Liver (tissue), 8 donors: ENCODE measurements at regions not wholly inside any gene's neighbourhood (a gene's known extent, or its start where the extent isn't known, plus 50 kb on each side); places are given as distances from the start of the nearest gene placed in this dataset.

Source experiments
- DNase-seq: peaks from one replicate; pipeline ENCODE4 v3.0.0-alpha.2; 2017; ENCODE audit warnings: low spot score
- H3K27ac ChIP-seq, 2 donors: one replicate each; pipeline ENCODE4 v1.7.0; 2013; ENCODE audit warnings: inconsistent platforms in 2 of 2, low read length in 2 of 2, control low read depth in 1 of 2, low read depth in 1 of 2, mild to moderate bottlenecking in 1 of 2
- H3K27me3 ChIP-seq, 4 donors: one replicate each; pipeline versions ENCODE4 v1.6.1 to v1.7.0; 2013; ENCODE audit warnings: low read length in 3 of 4, inconsistent platforms in 1 of 4, mild to moderate bottlenecking in 1 of 4, moderate library complexity in 1 of 4; ENCODE audit not compliant: control insufficient read depth in 4 of 4, insufficient read depth in 4 of 4
- H3K36me3 ChIP-seq, 4 donors: one replicate each; pipeline versions ENCODE4 v1.6.1 to v1.7.0; 2013; ENCODE audit warnings: low read length in 3 of 4, mild to moderate bottlenecking in 3 of 4, low read depth in 1 of 4, moderate library complexity in 1 of 4; ENCODE audit not compliant: control insufficient read depth in 4 of 4, insufficient read depth in 3 of 4
- H3K4me1 ChIP-seq, 4 donors: one replicate each; pipeline versions ENCODE4 v1.6.1 to v1.7.0; 2013; ENCODE audit warnings: low read length in 3 of 4, mild to moderate bottlenecking in 3 of 4, moderate library complexity in 1 of 4; ENCODE audit not compliant: control insufficient read depth in 4 of 4, insufficient read depth in 4 of 4
- H3K4me3 ChIP-seq, 3 donors: one replicate each; pipeline versions ENCODE4 v1.6.1 to v1.7.0; 2013; ENCODE audit warnings: low read length in 3 of 3, control low read depth in 1 of 3, low read depth in 1 of 3, mild to moderate bottlenecking in 1 of 3
- H3K9ac ChIP-seq, 2 donors: one replicate each; pipeline ENCODE4 v1.7.0; 2013; ENCODE audit warnings: low read length in 2 of 2, mild to moderate bottlenecking in 2 of 2, moderate library complexity in 2 of 2, control low read depth in 1 of 2, low read depth in 1 of 2
- H3K9me3 ChIP-seq, 4 donors: one replicate each; pipeline versions ENCODE4 v1.6.1 to v1.7.0; 2013; ENCODE audit warnings: low read length in 3 of 4; ENCODE audit not compliant: control insufficient read depth in 4 of 4
- EGR1 ChIP-seq, 2 donors: IDR thresholded peaks; 2 replicates each; pipeline ENCODE4 v1.6.1; 2016 to 2018; ENCODE audit warnings: antibody characterized with exemption in 2 of 2, low read depth in 2 of 2
- FOXA1 ChIP-seq: IDR thresholded peaks from 2 replicates; pipeline ENCODE4 v1.6.1; 2016; ENCODE audit warnings: antibody characterized with exemption
- FOXA2 ChIP-seq: IDR thresholded peaks from 2 replicates; pipeline ENCODE4 v1.6.1; 2016; ENCODE audit warnings: antibody characterized with exemption
- GABPA ChIP-seq, 2 donors: IDR thresholded peaks in 1 of 2; conservative IDR thresholded peaks in 1 of 2; 2 replicates each; pipeline ENCODE4 v1.6.1; 2016; ENCODE audit warnings: antibody characterized with exemption in 2 of 2, mild to moderate bottlenecking in 1 of 2, moderate library complexity in 1 of 2
- HNF4A ChIP-seq, 2 donors: conservative IDR thresholded peaks; 2 replicates each; pipeline ENCODE4 v1.6.1; 2016; ENCODE audit warnings: antibody characterized with exemption in 2 of 2, mild to moderate bottlenecking in 2 of 2
- HNF4G ChIP-seq: IDR thresholded peaks from 2 replicates; pipeline ENCODE4 v1.6.1; 2016; ENCODE audit warnings: antibody characterized with exemption
- JUND ChIP-seq, 2 donors: IDR thresholded peaks; 2 replicates each; pipeline ENCODE4 v1.6.1; 2016; ENCODE audit warnings: antibody characterized with exemption in 2 of 2
- NR2F2 ChIP-seq: IDR thresholded peaks from 2 replicates; pipeline ENCODE4 v1.6.1; 2016; ENCODE audit warnings: antibody characterized with exemption
- RAD21 ChIP-seq, 2 donors: IDR thresholded peaks; 2 replicates each; pipeline ENCODE4 v1.6.1; 2016; ENCODE audit warnings: antibody characterized with exemption in 2 of 2, mild to moderate bottlenecking in 2 of 2
- SP1 ChIP-seq: IDR thresholded peaks from 2 replicates; pipeline ENCODE4 v1.6.1; 2018; ENCODE audit warnings: antibody characterized with exemption, mild to moderate bottlenecking
- TAF1 ChIP-seq: conservative IDR thresholded peaks from 2 replicates; pipeline ENCODE4 v1.6.1; 2016; ENCODE audit warnings: antibody characterized with exemption, mild to moderate bottlenecking
- YY1 ChIP-seq: IDR thresholded peaks from 2 replicates; pipeline ENCODE4 v1.6.1; 2016; ENCODE audit warnings: antibody characterized with exemption, mild to moderate bottlenecking
- WGBS: extraction: QIAGEN DNeasy Blood & Tissue Kit; methylation state at CpG from one replicate; pipeline ENCODE4 v1.1.7; 2013; 5-methylcytosine and 5-hydroxymethylcytosine counted together
- TF ChIP-seq, protein P1 (sequence below): IDR thresholded peaks from 2 replicates; pipeline ENCODE4 v1.6.1; 2016; ENCODE audit warnings: antibody characterized with exemption
- TF ChIP-seq, protein P2 (sequence below): IDR thresholded peaks from 2 replicates; pipeline ENCODE4 v1.6.1; 2016; ENCODE audit warnings: antibody characterized with exemption
- TF ChIP-seq, protein P3 (sequence below): IDR thresholded peaks from 2 replicates; pipeline ENCODE4 v1.6.1; 2016; ENCODE audit warnings: antibody characterized with exemption, mild to moderate bottlenecking
- TF ChIP-seq, protein P4 (sequence below): IDR thresholded peaks from 2 replicates; pipeline ENCODE4 v1.6.1; 2016; ENCODE audit warnings: antibody characterized with exemption
- TF ChIP-seq, protein P5 (sequence below): fragments of 150-350 bp; IDR thresholded peaks from 2 replicates; pipeline ENCODE4 v1.5.1; 2017; ENCODE audit warnings: improper control_type of control experiment, low read depth, low read length; ENCODE audit not compliant: missing input control
- donor health status: healthy.
- donor health status: healthy.
- donor health status: healthy.
- donor health status: healthy.
- donor health status: healthy.

DNA sequence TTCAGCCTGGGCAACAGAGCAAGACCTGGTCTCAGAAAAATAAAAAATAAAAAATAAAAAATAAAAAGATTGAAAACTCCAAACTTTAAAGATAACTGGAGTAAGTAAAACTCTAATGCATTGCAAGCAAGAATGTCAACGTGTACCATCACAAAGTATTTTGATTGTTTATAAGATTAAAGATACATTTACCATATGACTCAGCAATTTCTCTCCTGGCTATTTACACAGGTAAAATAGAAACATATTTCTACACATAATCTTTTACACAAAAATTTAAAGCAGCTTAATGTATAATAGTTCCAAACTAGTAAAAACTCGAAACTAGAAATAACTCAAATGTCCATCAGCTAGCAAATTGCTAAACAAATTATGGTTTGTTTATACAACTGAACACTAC lies 456.1 kb upstream of the RGS18 start:
- Histone ChIP-seq H3K4me3 (no peak overlapping the region), H3K9me3 (no peaks in the 10 kb centered on the region), H3K4me1 (no peaks in the 10 kb centered on the region), H3K27me3 (no peaks in the 10 kb centered on the region), H3K36me3 (no peaks in the 10 kb centered on the region), H3K9ac (no peak overlapping the region), H3K27ac (no peak overlapping the region)
- no peak for DNase-seq
- WGBS = 63% methylated on average over 2 of the region's 2 CpGs
- no peak for TF ChIP-seq GABPA (IDR thresholded peaks at IDR 0.05 in 1 of 2, conservative IDR thresholded peaks at IDR 0.05 in 1 of 2)
- TF ChIP-seq SP1 = no peak
- TF ChIP-seq HNF4G = no peak
- no peak for TF ChIP-seq HNF4A (conservative IDR thresholded peaks at IDR 0.05)
- TF ChIP-seq, protein P1, sequence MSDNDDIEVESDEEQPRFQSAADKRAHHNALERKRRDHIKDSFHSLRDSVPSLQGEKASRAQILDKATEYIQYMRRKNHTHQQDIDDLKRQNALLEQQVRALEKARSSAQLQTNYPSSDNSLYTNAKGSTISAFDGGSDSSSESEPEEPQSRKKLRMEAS = no peak
- no peak for TF ChIP-seq FOXA2
- TF ChIP-seq, protein P2, sequence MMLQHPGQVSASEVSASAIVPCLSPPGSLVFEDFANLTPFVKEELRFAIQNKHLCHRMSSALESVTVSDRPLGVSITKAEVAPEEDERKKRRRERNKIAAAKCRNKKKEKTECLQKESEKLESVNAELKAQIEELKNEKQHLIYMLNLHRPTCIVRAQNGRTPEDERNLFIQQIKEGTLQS = no peak
- TF ChIP-seq NR2F2 = no peak

DNA sequence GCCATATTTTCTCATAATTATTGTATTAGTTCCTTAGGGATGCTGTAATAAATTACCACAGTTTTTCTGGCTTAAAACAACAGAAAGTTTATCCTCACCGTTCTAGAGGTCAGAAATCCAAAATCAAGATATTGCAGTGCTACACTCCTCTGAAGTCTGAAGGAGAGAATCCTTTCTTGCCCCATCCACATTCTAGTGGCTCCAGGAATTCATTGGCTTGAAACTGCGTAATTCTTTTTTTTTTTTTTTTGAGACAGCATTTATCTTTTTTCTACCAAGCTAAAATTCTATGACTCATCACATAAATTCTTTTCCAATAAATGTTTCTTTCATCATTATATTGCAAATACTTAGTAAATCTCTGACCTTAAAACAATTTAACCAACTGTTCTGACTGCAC lies 451.0 kb upstream of the RGS18 start:
- TF ChIP-seq TAF1 (no peak), RAD21 (IDR thresholded peaks at IDR 0.05) (no peak), JUND (IDR thresholded peaks at IDR 0.05) (no peak), SP1 (no peak)
- TF ChIP-seq, protein P3, sequence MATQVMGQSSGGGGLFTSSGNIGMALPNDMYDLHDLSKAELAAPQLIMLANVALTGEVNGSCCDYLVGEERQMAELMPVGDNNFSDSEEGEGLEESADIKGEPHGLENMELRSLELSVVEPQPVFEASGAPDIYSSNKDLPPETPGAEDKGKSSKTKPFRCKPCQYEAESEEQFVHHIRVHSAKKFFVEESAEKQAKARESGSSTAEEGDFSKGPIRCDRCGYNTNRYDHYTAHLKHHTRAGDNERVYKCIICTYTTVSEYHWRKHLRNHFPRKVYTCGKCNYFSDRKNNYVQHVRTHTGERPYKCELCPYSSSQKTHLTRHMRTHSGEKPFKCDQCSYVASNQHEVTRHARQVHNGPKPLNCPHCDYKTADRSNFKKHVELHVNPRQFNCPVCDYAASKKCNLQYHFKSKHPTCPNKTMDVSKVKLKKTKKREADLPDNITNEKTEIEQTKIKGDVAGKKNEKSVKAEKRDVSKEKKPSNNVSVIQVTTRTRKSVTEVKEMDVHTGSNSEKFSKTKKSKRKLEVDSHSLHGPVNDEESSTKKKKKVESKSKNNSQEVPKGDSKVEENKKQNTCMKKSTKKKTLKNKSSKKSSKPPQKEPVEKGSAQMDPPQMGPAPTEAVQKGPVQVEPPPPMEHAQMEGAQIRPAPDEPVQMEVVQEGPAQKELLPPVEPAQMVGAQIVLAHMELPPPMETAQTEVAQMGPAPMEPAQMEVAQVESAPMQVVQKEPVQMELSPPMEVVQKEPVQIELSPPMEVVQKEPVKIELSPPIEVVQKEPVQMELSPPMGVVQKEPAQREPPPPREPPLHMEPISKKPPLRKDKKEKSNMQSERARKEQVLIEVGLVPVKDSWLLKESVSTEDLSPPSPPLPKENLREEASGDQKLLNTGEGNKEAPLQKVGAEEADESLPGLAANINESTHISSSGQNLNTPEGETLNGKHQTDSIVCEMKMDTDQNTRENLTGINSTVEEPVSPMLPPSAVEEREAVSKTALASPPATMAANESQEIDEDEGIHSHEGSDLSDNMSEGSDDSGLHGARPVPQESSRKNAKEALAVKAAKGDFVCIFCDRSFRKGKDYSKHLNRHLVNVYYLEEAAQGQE = no peak
- TF ChIP-seq, protein P4, sequence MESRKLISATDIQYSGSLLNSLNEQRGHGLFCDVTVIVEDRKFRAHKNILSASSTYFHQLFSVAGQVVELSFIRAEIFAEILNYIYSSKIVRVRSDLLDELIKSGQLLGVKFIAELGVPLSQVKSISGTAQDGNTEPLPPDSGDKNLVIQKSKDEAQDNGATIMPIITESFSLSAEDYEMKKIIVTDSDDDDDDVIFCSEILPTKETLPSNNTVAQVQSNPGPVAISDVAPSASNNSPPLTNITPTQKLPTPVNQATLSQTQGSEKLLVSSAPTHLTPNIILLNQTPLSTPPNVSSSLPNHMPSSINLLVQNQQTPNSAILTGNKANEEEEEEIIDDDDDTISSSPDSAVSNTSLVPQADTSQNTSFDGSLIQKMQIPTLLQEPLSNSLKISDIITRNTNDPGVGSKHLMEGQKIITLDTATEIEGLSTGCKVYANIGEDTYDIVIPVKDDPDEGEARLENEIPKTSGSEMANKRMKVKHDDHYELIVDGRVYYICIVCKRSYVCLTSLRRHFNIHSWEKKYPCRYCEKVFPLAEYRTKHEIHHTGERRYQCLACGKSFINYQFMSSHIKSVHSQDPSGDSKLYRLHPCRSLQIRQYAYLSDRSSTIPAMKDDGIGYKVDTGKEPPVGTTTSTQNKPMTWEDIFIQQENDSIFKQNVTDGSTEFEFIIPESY = no peak
- 71% methylated on average over 2 of the region's 2 CpGs for WGBS
- H3K9me3 ChIP-seq = no peaks in the 10 kb centered on the region

DNA sequence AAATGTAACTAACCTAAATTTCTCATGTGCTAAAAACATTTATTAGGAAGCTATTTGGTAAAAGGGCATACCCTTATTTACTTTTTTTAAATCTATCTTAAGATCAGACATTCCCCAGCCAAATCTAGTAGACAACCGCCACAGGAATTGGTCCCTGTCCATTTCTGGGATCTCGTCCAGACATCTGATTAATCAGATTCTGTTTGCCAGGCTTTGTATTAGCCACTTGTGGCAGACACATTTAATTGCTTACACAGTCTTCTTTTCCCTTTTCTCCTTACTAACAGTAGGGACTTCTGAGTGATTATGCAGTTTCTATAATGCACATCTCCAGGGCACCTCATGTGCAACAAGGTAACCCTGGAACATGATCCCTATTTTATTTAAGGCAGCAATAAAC lies 449.0 kb upstream of the RGS18 start:
- no peak overlapping the region for H3K9ac ChIP-seq
- no peak overlapping the region for H3K4me3 ChIP-seq
- no peak for DNase-seq
- H3K27me3 ChIP-seq = no peaks in the 10 kb centered on the region
- 54% methylated on average over 2 of the region's 2 CpGs for WGBS
- H3K27ac ChIP-seq = no peak overlapping the region
- H3K9me3 ChIP-seq = no peaks in the 10 kb centered on the region
- H3K4me1 ChIP-seq = no peaks in the 10 kb centered on the region
- H3K36me3 ChIP-seq = no peaks in the 10 kb centered on the region
- TF ChIP-seq EGR1 (IDR thresholded peaks at IDR 0.05; ENCODE audit: low read depth in 2 of 2) (no peak), RAD21 (IDR thresholded peaks at IDR 0.05) (no peak), YY1 (no peak), FOXA2 (no peak), JUND (IDR thresholded peaks at IDR 0.05) (no peak), FOXA1 (no peak), TAF1 (no peak), SP1 (no peak), HNF4G (no peak), NR2F2 (no peak)
- TF ChIP-seq, protein P2 = no peak
- TF ChIP-seq, protein P1 = no peak
- TF ChIP-seq, protein P4 = no peak
- TF ChIP-seq, protein P5, sequence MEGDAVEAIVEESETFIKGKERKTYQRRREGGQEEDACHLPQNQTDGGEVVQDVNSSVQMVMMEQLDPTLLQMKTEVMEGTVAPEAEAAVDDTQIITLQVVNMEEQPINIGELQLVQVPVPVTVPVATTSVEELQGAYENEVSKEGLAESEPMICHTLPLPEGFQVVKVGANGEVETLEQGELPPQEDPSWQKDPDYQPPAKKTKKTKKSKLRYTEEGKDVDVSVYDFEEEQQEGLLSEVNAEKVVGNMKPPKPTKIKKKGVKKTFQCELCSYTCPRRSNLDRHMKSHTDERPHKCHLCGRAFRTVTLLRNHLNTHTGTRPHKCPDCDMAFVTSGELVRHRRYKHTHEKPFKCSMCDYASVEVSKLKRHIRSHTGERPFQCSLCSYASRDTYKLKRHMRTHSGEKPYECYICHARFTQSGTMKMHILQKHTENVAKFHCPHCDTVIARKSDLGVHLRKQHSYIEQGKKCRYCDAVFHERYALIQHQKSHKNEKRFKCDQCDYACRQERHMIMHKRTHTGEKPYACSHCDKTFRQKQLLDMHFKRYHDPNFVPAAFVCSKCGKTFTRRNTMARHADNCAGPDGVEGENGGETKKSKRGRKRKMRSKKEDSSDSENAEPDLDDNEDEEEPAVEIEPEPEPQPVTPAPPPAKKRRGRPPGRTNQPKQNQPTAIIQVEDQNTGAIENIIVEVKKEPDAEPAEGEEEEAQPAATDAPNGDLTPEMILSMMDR = no peak

More for the DNA sequence above, 451.0 kb upstream of the RGS18 start:
- Histone ChIP-seq H3K36me3 (no peaks in the 10 kb centered on the region), H3K4me1 (no peaks in the 10 kb centered on the region), H3K27ac (no peak overlapping the region), H3K9ac (no peak overlapping the region), H3K4me3 (no peak overlapping the region), H3K27me3 (no peaks in the 10 kb centered on the region)
- DNase-seq = no peak
